ENCODE measurements at regions not wholly inside any gene's neighbourhood (a gene's known extent, or its start where the extent isn't known, plus 50 kb on each side); places are given as distances from the start of the nearest gene placed in this dataset.

- ATAC-seq (peak; percentile 16 to 37), DNase-seq (no peak)
- TF ChIP-seq, protein P1, sequence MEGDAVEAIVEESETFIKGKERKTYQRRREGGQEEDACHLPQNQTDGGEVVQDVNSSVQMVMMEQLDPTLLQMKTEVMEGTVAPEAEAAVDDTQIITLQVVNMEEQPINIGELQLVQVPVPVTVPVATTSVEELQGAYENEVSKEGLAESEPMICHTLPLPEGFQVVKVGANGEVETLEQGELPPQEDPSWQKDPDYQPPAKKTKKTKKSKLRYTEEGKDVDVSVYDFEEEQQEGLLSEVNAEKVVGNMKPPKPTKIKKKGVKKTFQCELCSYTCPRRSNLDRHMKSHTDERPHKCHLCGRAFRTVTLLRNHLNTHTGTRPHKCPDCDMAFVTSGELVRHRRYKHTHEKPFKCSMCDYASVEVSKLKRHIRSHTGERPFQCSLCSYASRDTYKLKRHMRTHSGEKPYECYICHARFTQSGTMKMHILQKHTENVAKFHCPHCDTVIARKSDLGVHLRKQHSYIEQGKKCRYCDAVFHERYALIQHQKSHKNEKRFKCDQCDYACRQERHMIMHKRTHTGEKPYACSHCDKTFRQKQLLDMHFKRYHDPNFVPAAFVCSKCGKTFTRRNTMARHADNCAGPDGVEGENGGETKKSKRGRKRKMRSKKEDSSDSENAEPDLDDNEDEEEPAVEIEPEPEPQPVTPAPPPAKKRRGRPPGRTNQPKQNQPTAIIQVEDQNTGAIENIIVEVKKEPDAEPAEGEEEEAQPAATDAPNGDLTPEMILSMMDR (IDR thresholded peaks at IDR 0.05): no peak
- Histone ChIP-seq H3K9me3 (no peaks in the 10 kb centered on the region), H3K27me3 (ENCODE audit: low read depth) (no peaks in the 10 kb centered on the region), H3K27ac (no peak overlapping the region), H3K4me1 (no peaks in the 10 kb centered on the region), H3K4me3 (no peak overlapping the region), H3K36me3 (no peaks in the 10 kb centered on the region)
- intact Hi-C loops (cut with DNase I): no loop called here
These were observed 182.1 kb upstream of the OPRM1 start for GRCh38 chr6:153856929-153857376.

- Histone ChIP-seq H3K27ac (no peak overlapping the region), H3K4me1 (no peaks in the 10 kb centered on the region), H3K9me3 (no peaks in the 10 kb centered on the region), H3K4me3 (no peak overlapping the region), H3K36me3 (no peaks in the 10 kb centered on the region), H3K27me3 (ENCODE audit: low read depth) (no peaks in the 10 kb centered on the region)
- TF ChIP-seq, protein P1 (IDR thresholded peaks at IDR 0.05): no peak
- DNase-seq: no peak
- no peak for ATAC-seq
- intact Hi-C loops (cut with DNase I): no loop called here
These were observed 186.6 kb upstream of the OPRM1 start for GRCh38 chr6:153852481-153852880.

- Histone ChIP-seq H3K4me1 (no peaks in the 10 kb centered on the region), H3K27me3 (ENCODE audit: low read depth) (no peaks in the 10 kb centered on the region), H3K4me3 (no peak overlapping the region), H3K9me3 (no peaks in the 10 kb centered on the region), H3K36me3 (no peaks in the 10 kb centered on the region), H3K27ac (no peak overlapping the region)
- TF ChIP-seq, protein P1 (IDR thresholded peaks at IDR 0.05): no peak
- no peak for DNase-seq
- intact Hi-C loops (cut with DNase I): no loop called here
- no peak for ATAC-seq
These were observed 187.0 kb upstream of the OPRM1 start for GRCh38 chr6:153852034-153852433.

- Histone ChIP-seq H3K36me3 (no peaks in the 10 kb centered on the region), H3K4me1 (no peaks in the 10 kb centered on the region), H3K9me3 (no peaks in the 10 kb centered on the region), H3K4me3 (no peak overlapping the region), H3K27ac (no peak overlapping the region), H3K27me3 (ENCODE audit: low read depth) (no peaks in the 10 kb centered on the region)
- TF ChIP-seq, protein P1 (IDR thresholded peaks at IDR 0.05): no peak
- intact Hi-C loops (cut with DNase I): no loop called here
- ATAC-seq (no peak), DNase-seq (no peak)
These were observed 189.8 kb upstream of the OPRM1 start for GRCh38 chr6:153849072-153849779.

DNA sequence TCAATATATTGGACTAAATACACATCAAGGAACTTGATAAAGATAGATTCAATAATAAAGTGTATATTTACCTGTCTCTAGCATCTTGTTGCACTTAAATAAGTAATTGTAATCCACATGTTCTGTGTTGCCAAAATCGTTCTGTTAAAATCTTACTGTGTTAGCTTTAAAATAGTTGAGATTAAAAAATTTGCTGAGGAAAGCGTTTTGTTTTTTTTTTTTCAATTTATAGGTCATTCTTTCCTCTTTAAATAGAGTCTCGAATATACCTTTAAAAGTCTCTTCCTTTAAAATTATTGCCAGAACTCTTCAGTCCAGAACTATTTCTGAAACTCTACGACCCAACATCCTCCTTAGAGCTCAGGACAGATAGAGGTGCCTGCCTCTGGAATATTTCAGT, 195.6 kb upstream of the OPRM1 start:
- intact Hi-C loops (cut with DNase I): no loop called here
- no peak for ATAC-seq
- H3K27me3 ChIP-seq (ENCODE audit: low read depth): no peaks in the 10 kb centered on the region

More for the DNA sequence above, 195.6 kb upstream of the OPRM1 start:
- Histone ChIP-seq H3K4me3 (no peak overlapping the region), H3K36me3 (no peaks in the 10 kb centered on the region), H3K27ac (no peak overlapping the region), H3K4me1 (no peaks in the 10 kb centered on the region), H3K9me3 (no peaks in the 10 kb centered on the region)
- TF ChIP-seq, protein P1 (IDR thresholded peaks at IDR 0.05): no peak
- DNase-seq: no peak
